Stimulated activated CD4-positive, alpha-beta T cell treated with anti-CD3 and anti-CD28 coated beads, Interleukin-4, amount 100 ng/mL, for 48 hours (primary cell): ENCODE measurements at regions not wholly inside any gene's neighbourhood (a gene's known extent, or its start where the extent isn't known, plus 50 kb on each side); places are given as distances from the start of the nearest gene placed in this dataset.

Experiments used
- DNase-seq, 2 donors: peaks; one replicate each; pipeline ENCODE4 v3.0.0-alpha.2; 2020; ENCODE audit warnings: low read depth in 2 of 2

- no peak for DNase-seq
Observed at GRCh38 chr1:114224196-114224907, 70.7 kb upstream of the SYT6 start.

DNA sequence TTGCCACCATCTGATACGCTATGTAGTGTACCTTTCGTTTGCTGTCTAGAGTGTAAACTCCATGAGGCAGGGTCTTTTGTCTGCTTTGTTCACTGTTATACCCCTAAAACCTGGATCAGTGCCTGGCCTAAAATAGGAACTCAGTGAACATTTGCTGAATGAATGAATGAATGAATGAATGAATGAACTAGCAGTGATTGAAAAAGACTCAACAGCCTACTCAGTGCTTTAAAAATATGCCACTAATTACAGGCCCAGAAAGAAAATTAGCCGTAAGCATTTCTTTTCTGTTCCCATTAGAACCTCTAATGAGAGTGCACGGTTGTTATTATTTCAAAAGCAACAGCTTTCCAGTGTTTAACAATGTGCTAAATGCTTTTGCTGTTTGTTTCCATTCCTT is 69.3 kb upstream of the SYT6 start:
- DNase-seq, result no peak

GRCh38 chr1:114219172-114219868 is 65.7 kb upstream of the SYT6 start:
- DNase-seq, result no peak

- no peak for DNase-seq
Observed at GRCh38 chr1:114218361-114219171, 64.9 kb upstream of the SYT6 start.

- DNase-seq, result no peak
Observed at GRCh38 chr1:114216431-114217173, 62.9 kb upstream of the SYT6 start.

- DNase-seq, result no peak
Observed at GRCh38 chr1:114215436-114215835, 61.8 kb upstream of the SYT6 start.

- no peak for DNase-seq
Observed at GRCh38 chr1:114214016-114214415, 60.3 kb upstream of the SYT6 start.

DNA sequence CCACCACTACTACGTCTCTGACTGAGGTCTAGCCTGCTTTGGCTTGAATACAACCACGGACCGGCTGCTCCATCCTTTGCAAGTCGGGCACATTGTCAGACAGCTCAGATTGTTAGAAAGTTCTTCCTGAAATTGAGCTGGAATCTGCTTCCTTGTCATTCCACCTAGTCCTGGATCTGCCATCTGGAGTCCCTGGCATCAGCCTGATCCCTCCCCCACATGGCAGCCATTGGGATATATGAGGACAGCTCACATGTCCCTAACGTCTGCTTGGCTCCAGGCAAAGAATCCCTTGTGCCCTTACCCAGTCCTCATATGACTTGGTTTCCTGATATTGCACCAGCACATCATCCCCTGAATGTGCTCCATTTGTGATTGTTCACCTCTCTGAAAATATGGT is 56.3 kb upstream of the SYT6 start:
- no peak for DNase-seq

DNA sequence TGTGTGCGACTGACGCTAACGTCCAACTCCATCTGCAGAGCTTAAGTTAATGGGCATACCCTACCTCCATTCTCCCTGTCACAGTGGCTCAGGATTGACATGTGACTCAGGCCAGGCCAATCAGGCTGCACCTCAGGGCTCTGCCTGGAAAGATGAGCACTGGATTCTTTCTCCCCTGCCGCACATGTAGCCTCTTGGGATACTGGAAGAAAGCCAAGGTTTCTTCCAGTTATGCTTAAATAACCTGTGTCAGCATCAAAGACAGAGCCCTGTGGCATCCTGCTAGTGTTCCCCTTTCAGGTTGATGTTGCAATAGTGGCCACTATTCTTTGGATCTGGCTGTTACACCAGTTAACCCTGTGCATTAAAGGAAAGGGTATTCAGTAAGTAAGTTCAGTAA is 55.0 kb upstream of the SYT6 start:
- no peak for DNase-seq

DNA sequence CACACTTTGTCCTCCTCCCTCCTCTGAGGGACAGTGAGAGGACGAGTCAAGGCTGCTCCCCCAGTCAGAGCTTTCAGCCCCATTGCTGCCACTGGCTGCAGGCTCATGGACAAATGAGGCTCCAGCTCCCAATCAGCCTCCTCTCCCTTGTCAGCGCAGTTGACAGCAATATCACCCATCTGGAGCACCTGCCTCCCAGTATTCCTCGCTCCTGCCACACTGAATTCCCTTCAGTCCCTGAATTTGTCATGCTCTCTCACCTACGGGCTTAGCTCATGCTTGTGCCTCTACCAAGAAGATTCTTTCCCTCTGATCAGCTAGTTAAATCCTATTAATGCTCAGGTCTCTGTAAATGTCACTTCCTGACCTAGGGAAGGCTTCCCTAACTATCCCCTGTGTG is 54.4 kb upstream of the SYT6 start:
- no peak for DNase-seq

DNA sequence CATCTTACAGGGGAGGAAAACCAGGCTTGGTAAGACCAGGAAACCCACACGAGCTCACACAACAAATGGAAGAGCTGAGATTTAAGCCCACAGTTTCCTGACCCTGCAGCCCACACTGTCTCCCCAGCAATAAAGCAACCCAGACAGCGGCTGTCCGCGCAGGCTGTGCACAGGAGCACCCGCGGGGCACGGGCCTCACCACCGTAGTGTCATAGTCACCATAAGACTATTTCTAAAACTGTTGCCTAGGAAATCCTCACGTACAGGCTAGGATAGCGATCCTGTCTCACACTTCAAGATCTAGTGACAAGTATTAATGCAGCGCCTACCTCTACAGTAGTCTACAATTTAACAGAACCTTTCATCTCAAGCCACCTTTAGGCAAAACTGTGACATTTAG is 54.0 kb upstream of the SYT6 start:
- no peak for DNase-seq

GRCh38 chr1:114206392-114206791 is 52.7 kb upstream of the SYT6 start:
- DNase-seq, result no peak

DNA sequence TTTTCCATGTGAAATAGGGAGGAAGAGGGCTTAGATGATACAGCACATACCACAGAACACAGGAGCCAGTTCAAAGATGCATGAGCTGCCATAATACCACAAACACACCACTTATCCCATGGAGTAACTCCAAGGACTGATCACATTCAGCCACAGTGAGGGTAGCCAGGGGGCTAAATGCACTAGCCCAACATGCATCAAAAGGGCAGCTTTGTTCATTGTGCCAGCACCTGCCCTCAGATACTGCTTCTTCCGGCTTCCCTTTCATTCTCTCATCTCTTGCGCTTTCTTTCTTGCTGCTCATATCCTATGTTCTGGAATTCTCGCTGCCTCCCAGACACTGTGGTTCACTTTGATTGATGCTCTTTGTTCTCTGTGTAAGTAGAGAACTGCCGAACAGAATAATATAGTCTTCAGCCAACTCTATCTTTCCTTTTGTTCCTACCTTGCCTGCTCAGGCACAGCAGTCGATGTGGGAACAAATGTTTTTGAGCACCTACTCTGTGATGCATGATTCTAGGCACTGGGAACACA is 50.0 kb upstream of the SYT6 start:
- no peak for DNase-seq
